DOHH2 (cell line): ENCODE measurements at regions not wholly inside any gene's neighbourhood (a gene's known extent, or its start where the extent isn't known, plus 50 kb on each side); places are given as distances from the start of the nearest gene placed in this dataset.

Experiments used
- H3F3A ChIP-seq: fragments of 200-600 bp; sonication (generic), shearing (Covaris generic); 2 replicates; pipeline ENCODE4 v1.6.0; 2016; ENCODE audit warnings: antibody characterized with exemption, mild to moderate bottlenecking; ENCODE audit not compliant: control insufficient read depth, insufficient read depth
- H3K27ac ChIP-seq: fragments of 200-600 bp; sonication (generic); 2 replicates; pipeline ENCODE4 v1.5.1; 2014; ENCODE audit warnings: low read depth, mild to moderate bottlenecking, low read length, moderate library complexity
- H3K27me3 ChIP-seq: fragments of 200-600 bp; sonication (generic); 2 replicates; pipeline ENCODE4 v1.6.1; 2014; ENCODE audit warnings: mild to moderate bottlenecking, low read length, mixed read lengths; ENCODE audit not compliant: control insufficient read depth
- H3K36me3 ChIP-seq: fragments of 200-600 bp; sonication (generic); 2 replicates; pipeline ENCODE4 v1.6.1; 2014; ENCODE audit warnings: mild to moderate bottlenecking, low read length, moderate library complexity, mixed read lengths; ENCODE audit not compliant: control insufficient read depth
- H3K4me1 ChIP-seq: fragments of 200-600 bp; sonication (generic); 2 replicates; pipeline ENCODE4 v1.6.1; 2014; ENCODE audit warnings: mild to moderate bottlenecking, low read length, mixed read lengths; ENCODE audit not compliant: control insufficient read depth
- H3K4me2 ChIP-seq: fragments of 200-600 bp; sonication (generic); 2 replicates; pipeline ENCODE4 v1.6.0; 2014; ENCODE audit warnings: mild to moderate bottlenecking, low read length, moderate library complexity
- H3K4me3 ChIP-seq: fragments of 200-600 bp; sonication (generic); 2 replicates; pipeline ENCODE4 v1.5.1; 2014; ENCODE audit warnings: mild to moderate bottlenecking, low read length, mixed read lengths
- H3K79me2 ChIP-seq: fragments of 200-600 bp; sonication (generic); 2 replicates; pipeline ENCODE4 v1.6.1; 2014; ENCODE audit warnings: mild to moderate bottlenecking, low read length, mixed read lengths; ENCODE audit not compliant: control insufficient read depth
- H3K9me2 ChIP-seq: fragments of 200-600 bp; sonication (generic); replicated peaks from 2 replicates; pipeline ENCODE4 v1.6.1; 2014; ENCODE audit warnings: mild to moderate bottlenecking, low read length, mixed read lengths; ENCODE audit not compliant: control insufficient read depth
- H3K9me3 ChIP-seq: fragments of 200-600 bp; sonication (generic); 2 replicates; pipeline ENCODE4 v1.6.1; 2014; ENCODE audit warnings: antibody characterized with exemption, low read length, mixed read lengths; ENCODE audit not compliant: control insufficient read depth, insufficient read depth
- H4K20me1 ChIP-seq: fragments of 200-600 bp; sonication (generic); 2 replicates; pipeline ENCODE4 v1.6.0; 2014; ENCODE audit warnings: low read depth, mild to moderate bottlenecking, antibody characterized with exemption, low read length, moderate library complexity; ENCODE audit not compliant: control insufficient read depth, insufficient read depth
- EZH2phosphoT487 ChIP-seq: fragments of 200-600 bp; sonication (generic); IDR thresholded peaks from 2 replicates; pipeline ENCODE4 v1.6.1; 2017; ENCODE audit warnings: borderline replicate concordance, mild to moderate bottlenecking, antibody characterized with exemption, low read length, moderate library complexity, mixed read lengths
- TF ChIP-seq, protein P1 (sequence below): fragments of 200-600 bp; sonication (generic); IDR thresholded peaks from one replicate; pipeline ENCODE4 v1.5.1; 2014; ENCODE audit warnings: antibody characterized with exemption, mild to moderate bottlenecking, low read depth, low read length; ENCODE audit not compliant: poor library complexity, severe bottlenecking

GRCh38 chr1:192916021-192916420 is 107.2 kb downstream of the RGS2 start:
- Histone ChIP-seq H3K4me2 (no peak overlapping the region), H3K79me2 (no peaks in the 10 kb centered on the region), H4K20me1 (no peaks in the 10 kb centered on the region), H3K9me3 (no peaks in the 10 kb centered on the region; the same call in 1 of the 2 replicates), H3K27ac (no peak overlapping the region), H3K4me3 (no peak overlapping the region), H3K4me1 (no peaks in the 10 kb centered on the region), H3F3A (no peaks in the 10 kb centered on the region), H3K27me3 (no peaks in the 10 kb centered on the region), H3K9me2 (no peaks in the 10 kb centered on the region; the same call in 1 of the 2 replicates), H3K36me3 (no peaks in the 10 kb centered on the region)
- no peak for TF ChIP-seq EZH2phosphoT487
- TF ChIP-seq, protein P1, sequence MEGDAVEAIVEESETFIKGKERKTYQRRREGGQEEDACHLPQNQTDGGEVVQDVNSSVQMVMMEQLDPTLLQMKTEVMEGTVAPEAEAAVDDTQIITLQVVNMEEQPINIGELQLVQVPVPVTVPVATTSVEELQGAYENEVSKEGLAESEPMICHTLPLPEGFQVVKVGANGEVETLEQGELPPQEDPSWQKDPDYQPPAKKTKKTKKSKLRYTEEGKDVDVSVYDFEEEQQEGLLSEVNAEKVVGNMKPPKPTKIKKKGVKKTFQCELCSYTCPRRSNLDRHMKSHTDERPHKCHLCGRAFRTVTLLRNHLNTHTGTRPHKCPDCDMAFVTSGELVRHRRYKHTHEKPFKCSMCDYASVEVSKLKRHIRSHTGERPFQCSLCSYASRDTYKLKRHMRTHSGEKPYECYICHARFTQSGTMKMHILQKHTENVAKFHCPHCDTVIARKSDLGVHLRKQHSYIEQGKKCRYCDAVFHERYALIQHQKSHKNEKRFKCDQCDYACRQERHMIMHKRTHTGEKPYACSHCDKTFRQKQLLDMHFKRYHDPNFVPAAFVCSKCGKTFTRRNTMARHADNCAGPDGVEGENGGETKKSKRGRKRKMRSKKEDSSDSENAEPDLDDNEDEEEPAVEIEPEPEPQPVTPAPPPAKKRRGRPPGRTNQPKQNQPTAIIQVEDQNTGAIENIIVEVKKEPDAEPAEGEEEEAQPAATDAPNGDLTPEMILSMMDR, result no peak

DNA sequence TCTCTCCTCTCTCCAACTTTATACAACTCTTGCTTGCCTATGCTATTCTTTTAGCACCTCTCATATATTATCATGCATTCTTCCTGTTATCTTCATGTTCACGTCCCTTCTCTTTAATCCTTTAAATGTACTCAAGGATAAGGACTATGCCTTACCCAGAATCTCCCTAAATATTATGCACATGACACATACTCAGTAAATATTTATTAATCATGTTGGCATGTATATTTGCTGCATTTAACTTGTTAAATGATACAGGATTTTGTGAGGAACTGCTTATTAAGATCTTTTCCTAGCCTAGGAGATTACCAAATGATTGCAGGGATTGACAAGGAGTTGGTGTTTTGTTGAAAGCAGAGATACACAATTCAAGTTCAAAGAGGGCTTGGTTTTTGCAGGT is 109.4 kb downstream of the RGS2 start:
- H3K79me2 ChIP-seq, result no peaks in the 10 kb centered on the region
- no peaks in the 10 kb centered on the region; the same call in 1 of the 2 replicates for H3K9me2 ChIP-seq
- H3K27ac ChIP-seq, result no peak overlapping the region
- no peaks in the 10 kb centered on the region; the same call in 1 of the 2 replicates for H3K9me3 ChIP-seq
- no peaks in the 10 kb centered on the region for H4K20me1 ChIP-seq
- no peaks in the 10 kb centered on the region for H3F3A ChIP-seq
- H3K36me3 ChIP-seq, result no peaks in the 10 kb centered on the region
- H3K27me3 ChIP-seq, result no peaks in the 10 kb centered on the region
- no peak overlapping the region for H3K4me2 ChIP-seq
- TF ChIP-seq, protein P1, result no peak
- TF ChIP-seq EZH2phosphoT487, result no peak
- no peak overlapping the region for H3K4me3 ChIP-seq
- H3K4me1 ChIP-seq, result no peaks in the 10 kb centered on the region

DNA sequence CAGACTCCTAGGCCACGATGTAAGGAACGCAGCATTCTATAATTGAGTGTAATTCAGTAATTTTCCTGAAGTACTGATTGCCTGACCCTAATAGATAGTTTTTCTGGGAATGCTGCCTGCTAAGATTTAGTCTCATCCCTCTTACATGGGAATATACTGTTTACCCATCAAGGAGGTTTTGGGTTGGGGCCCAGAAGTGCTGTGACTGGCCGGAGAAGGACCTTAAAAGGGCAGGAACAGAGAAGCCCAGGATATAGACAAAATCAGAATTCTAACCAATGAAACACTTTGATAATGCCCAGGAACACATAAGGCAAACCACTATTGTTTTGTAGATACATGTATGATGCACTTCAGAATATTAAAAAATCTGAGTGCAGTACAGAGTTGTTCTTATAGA is 111.6 kb downstream of the RGS2 start:
- H3K36me3 ChIP-seq, result no peaks in the 10 kb centered on the region
- no peak overlapping the region for H3K27ac ChIP-seq
- H3K9me3 ChIP-seq, result no peaks in the 10 kb centered on the region; the same call in 1 of the 2 replicates
- H3K4me3 ChIP-seq, result no peak overlapping the region
- no peaks in the 10 kb centered on the region for H3K79me2 ChIP-seq
- H3K27me3 ChIP-seq, result no peaks in the 10 kb centered on the region
- no peak overlapping the region for H3K4me2 ChIP-seq
- H3K9me2 ChIP-seq, result no peaks in the 10 kb centered on the region
- H4K20me1 ChIP-seq, result no peaks in the 10 kb centered on the region
- no peaks in the 10 kb centered on the region for H3K4me1 ChIP-seq
- TF ChIP-seq, protein P1, result no peak
- TF ChIP-seq EZH2phosphoT487, result no peak
- H3F3A ChIP-seq, result no peaks in the 10 kb centered on the region

DNA sequence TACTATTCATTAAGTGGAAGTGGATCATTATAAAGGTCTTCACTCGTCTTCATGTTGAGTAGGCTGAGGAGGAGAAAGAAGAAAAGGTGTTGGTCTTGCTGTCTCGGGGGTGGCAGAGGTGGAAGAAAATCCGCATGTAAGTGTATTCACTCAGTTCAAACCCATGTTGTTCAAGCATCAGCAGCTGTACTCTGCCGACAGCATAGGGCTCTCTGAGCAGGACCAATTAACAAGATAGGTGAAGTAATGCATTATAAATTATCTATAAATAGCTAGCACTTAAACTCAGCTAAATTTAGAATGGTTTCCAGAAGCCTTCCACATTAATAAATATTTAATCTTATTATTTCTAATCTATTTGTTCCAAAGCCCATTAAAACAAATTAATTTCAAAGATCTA is 116.8 kb downstream of the RGS2 start:
- Histone ChIP-seq H3K9me3 (no peaks in the 10 kb centered on the region), H3K27me3 (no peaks in the 10 kb centered on the region; the same call in 1 of the 2 replicates), H3K27ac (no peak overlapping the region), H4K20me1 (no peaks in the 10 kb centered on the region), H3K4me1 (no peaks in the 10 kb centered on the region), H3K9me2 (no peaks in the 10 kb centered on the region), H3K4me3 (no peak overlapping the region), H3F3A (no peaks in the 10 kb centered on the region), H3K36me3 (no peaks in the 10 kb centered on the region), H3K4me2 (no peak overlapping the region), H3K79me2 (no peaks in the 10 kb centered on the region)
- no peak for TF ChIP-seq EZH2phosphoT487
- TF ChIP-seq, protein P1, result no peak
